GM23248 (cell line): ENCODE measurements at regions not wholly inside any gene's neighbourhood (a gene's known extent, or its start where the extent isn't known, plus 50 kb on each side); places are given as distances from the start of the nearest gene placed in this dataset.

Source experiments
- DNase-seq: peaks from one replicate; pipeline ENCODE4 v3.0.0-alpha.2; 2015
- H2AFZ ChIP-seq: fragments of 200-600 bp; sonication (generic); 2 replicates; pipeline ENCODE4 v1.6.1; 2016; ENCODE audit warnings: antibody characterized with exemption
- H3F3A ChIP-seq: fragments of 200-600 bp; sonication (generic); 2 replicates; pipeline ENCODE4 v1.6.1; 2016; ENCODE audit warnings: mild to moderate bottlenecking, antibody characterized with exemption, mixed run types; ENCODE audit not compliant: insufficient read depth
- H3K27ac ChIP-seq: fragments of 200-600 bp; sonication (generic); 2 replicates; pipeline ENCODE4 v1.5.1; 2016; ENCODE audit warnings: mild to moderate bottlenecking
- H3K27me3 ChIP-seq: fragments of 200-600 bp; sonication (generic); replicated peaks from 2 replicates; pipeline ENCODE4 v1.6.1; 2016; ENCODE audit warnings: mild to moderate bottlenecking; ENCODE audit not compliant: insufficient read depth
- H3K36me3 ChIP-seq: fragments of 200-600 bp; sonication (generic); 2 replicates; pipeline ENCODE4 v1.6.1; 2016; ENCODE audit warnings: low read depth, mild to moderate bottlenecking
- H3K4me1 ChIP-seq: fragments of 200-600 bp; sonication (generic); 2 replicates; pipeline ENCODE4 v1.6.1; 2016; ENCODE audit warnings: mild to moderate bottlenecking; ENCODE audit not compliant: insufficient read depth
- H3K4me2 ChIP-seq: fragments of 200-600 bp; sonication (generic); one replicate; pipeline ENCODE4 v1.6.1; 2016; ENCODE audit warnings: mild to moderate bottlenecking; ENCODE audit not compliant: unreplicated experiment
- H3K4me3 ChIP-seq: fragments of 200-600 bp; sonication (generic); 2 replicates; pipeline ENCODE4 v1.5.1; 2016; ENCODE audit warnings: mild to moderate bottlenecking
- H3K79me2 ChIP-seq: fragments of 200-600 bp; sonication (generic); 2 replicates; pipeline ENCODE4 v1.6.1; 2016; ENCODE audit warnings: mild to moderate bottlenecking; ENCODE audit not compliant: insufficient read depth
- H3K9ac ChIP-seq: fragments of 200-600 bp; sonication (generic); 2 replicates; pipeline ENCODE4 v1.6.1; 2016; ENCODE audit warnings: mild to moderate bottlenecking
- H3K9me2 ChIP-seq: fragments of 200-600 bp; sonication (generic); 2 replicates; pipeline ENCODE4 v1.6.1; 2016; ENCODE audit warnings: mixed run types, mild to moderate bottlenecking, moderate library complexity; ENCODE audit not compliant: insufficient read depth
- H3K9me3 ChIP-seq: fragments of 200-600 bp; sonication (generic); one replicate; pipeline ENCODE4 v1.6.1; 2017; ENCODE audit warnings: low read depth
- H4K20me1 ChIP-seq: fragments of 200-600 bp; sonication (generic); 2 replicates; pipeline ENCODE4 v1.6.0; 2016; ENCODE audit not compliant: insufficient read depth
- EZH2 ChIP-seq: fragments of 200-600 bp; sonication (generic); IDR thresholded peaks from 2 replicates; pipeline ENCODE4 v1.6.1; 2018; ENCODE audit warnings: antibody characterized with exemption, mild to moderate bottlenecking; ENCODE audit not compliant: insufficient read depth, poor library complexity, severe bottlenecking
- EZH2phosphoT487 ChIP-seq: fragments of 200-600 bp; sonication (generic); IDR thresholded peaks from 2 replicates; pipeline ENCODE4 v1.6.1; 2018; ENCODE audit warnings: antibody characterized with exemption, moderate library complexity, mild to moderate bottlenecking, low read depth; ENCODE audit not compliant: insufficient read depth
- WGBS, 2 experiments: methylation state at CpG; one replicate each; pipeline ENCODE4 v1.1.6; 2015 to 2017; ENCODE audit warnings: low lambda C conversion rate in 2 of 2, low coverage in 1 of 2; ENCODE audit errors: missing lambda C conversion rate in 2 of 2; 5-methylcytosine and 5-hydroxymethylcytosine counted together
- in situ Hi-C: fragments of 300-500 bp; cut with MboI; formaldehyde crosslinking; loops from 2 replicates; pipeline ENCODE4 v1.15.0; 2020

DNA sequence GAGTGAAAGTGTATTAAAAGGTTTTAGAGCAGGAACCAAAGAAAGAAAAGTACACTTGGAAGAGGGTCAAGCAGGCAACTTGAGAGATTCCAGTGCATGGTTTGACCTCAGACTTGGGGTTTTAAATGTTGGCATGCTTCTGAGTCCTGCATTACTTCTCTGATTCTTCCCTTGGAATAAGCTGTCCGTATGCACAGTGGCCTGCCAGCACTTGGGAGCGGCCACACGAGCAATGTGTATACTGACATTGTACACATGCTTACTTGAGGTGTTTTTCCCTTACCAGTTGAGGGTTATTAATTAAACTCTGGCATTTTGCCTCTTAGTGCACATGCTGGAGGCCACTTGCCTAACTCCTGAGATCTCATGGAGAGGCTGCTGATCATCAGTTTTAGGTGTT lies 786.6 kb upstream of the RGS18 start:
- no peaks in the 10 kb centered on the region for H3K9me3 ChIP-seq
- no peak for TF ChIP-seq EZH2phosphoT487
- no peak for TF ChIP-seq EZH2
- DNase-seq, result no peak
- 6 to 11% methylated on average over 3 of the region's 3 CpGs for WGBS, 2 experiments
- H3F3A ChIP-seq, result no peaks in the 10 kb centered on the region
- H4K20me1 ChIP-seq, result no peaks in the 10 kb centered on the region
- H3K9me2 ChIP-seq, result no peaks in the 10 kb centered on the region
- H3K4me3 ChIP-seq, result no peak overlapping the region
- no peaks in the 10 kb centered on the region for H3K4me1 ChIP-seq
- no peak overlapping the region for H3K4me2 ChIP-seq
- in situ Hi-C loops, result no loop called here
- H3K27ac ChIP-seq, result no peak overlapping the region
- H3K9ac ChIP-seq, result no peak overlapping the region
- no peak overlapping the region for H2AFZ ChIP-seq
- no peaks in the 10 kb centered on the region for H3K79me2 ChIP-seq
- H3K27me3 ChIP-seq, result no peaks in the 10 kb centered on the region
- H3K36me3 ChIP-seq, result no peaks in the 10 kb centered on the region

DNA sequence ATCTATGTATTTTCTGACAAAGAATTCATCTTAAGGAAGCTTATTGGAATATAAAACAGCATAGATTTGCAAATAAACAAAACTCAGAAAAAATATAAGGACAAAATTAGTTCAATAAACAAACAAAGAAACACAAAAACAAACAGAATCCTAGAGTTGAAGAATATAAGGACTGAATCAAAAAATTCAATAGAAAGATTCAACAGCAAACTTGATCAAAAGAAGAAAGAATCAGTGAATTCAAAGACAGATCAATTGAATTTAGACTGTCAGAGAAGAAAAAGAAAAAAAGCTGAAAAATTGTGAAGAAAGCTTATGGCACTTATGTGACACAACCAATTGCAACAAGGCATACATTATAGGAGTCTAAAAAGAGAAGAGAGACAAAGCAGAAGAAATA lies 770.0 kb upstream of the RGS18 start:
- no peaks in the 10 kb centered on the region for H3K4me1 ChIP-seq
- H3K4me3 ChIP-seq, result no peak overlapping the region
- no peak for DNase-seq
- no peaks in the 10 kb centered on the region for H4K20me1 ChIP-seq
- H3K9ac ChIP-seq, result no peak overlapping the region
- no peak overlapping the region for H3K4me2 ChIP-seq
- H3K27me3 ChIP-seq, result no peaks in the 10 kb centered on the region
- H2AFZ ChIP-seq, result no peak overlapping the region
- H3F3A ChIP-seq, result no peaks in the 10 kb centered on the region
- H3K27ac ChIP-seq, result no peak overlapping the region
- H3K9me3 ChIP-seq, result no peaks in the 10 kb centered on the region
- no peaks in the 10 kb centered on the region for H3K36me3 ChIP-seq
- no peaks in the 10 kb centered on the region for H3K9me2 ChIP-seq
- in situ Hi-C loops, result no loop called here
- H3K79me2 ChIP-seq, result no peaks in the 10 kb centered on the region
- TF ChIP-seq EZH2 (no peak), EZH2phosphoT487 (no peak)

DNA sequence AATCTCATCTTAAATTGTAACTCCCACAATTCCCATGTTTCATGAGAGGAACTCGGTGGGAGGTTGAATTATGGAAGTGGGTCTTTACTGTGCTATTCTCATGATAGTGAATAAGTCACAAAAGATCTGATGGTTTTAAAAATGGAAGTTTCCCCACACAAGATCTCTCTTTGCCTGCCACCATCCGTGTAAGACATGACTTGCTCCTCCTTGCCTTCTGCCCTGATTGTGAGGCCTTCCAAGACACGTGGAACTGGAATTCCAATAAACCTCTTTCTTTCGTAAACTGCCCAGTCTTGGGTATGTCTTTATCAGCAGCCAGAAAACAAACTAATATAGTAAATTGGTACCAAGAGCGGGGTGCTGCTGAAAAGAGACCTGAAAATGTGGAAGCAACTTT lies 761.6 kb upstream of the RGS18 start:
- Histone ChIP-seq H3F3A (no peaks in the 10 kb centered on the region), H3K4me1 (no peaks in the 10 kb centered on the region), H3K4me3 (no peak overlapping the region), H3K27me3 (no peaks in the 10 kb centered on the region), H2AFZ (no peak overlapping the region), H3K9me2 (no peaks in the 10 kb centered on the region), H4K20me1 (no peaks in the 10 kb centered on the region), H3K27ac (no peak overlapping the region), H3K9me3 (no peaks in the 10 kb centered on the region), H3K9ac (no peak overlapping the region), H3K4me2 (no peak overlapping the region), H3K36me3 (no peaks in the 10 kb centered on the region), H3K79me2 (no peaks in the 10 kb centered on the region)
- TF ChIP-seq EZH2phosphoT487, result no peak
- no peak for TF ChIP-seq EZH2
- no peak for DNase-seq
- in situ Hi-C loops, result no loop called here
- 9 to 19% methylated on average over 5 of the region's 5 CpGs for WGBS, 2 experiments

DNA sequence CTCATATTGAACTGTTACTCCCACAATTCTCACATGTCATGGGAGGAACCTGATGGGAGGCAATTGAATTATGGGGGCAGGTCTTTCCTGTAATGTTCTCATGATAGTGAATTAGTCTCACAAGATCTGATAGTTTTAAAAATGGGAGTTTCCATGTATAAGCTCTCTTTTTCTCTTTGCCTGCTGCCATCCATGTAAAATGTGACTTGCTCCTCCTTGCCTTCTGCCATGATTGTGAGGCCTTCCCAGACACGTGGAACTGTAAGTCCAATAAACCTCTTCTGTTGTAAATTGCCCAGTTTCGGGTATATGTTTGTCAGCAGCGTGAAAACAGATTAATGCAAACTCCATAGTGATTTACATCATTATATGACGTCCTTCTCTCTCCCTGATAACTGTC lies 759.7 kb upstream of the RGS18 start:
- Histone ChIP-seq H3K27me3 (no peaks in the 10 kb centered on the region), H3K4me3 (no peak overlapping the region), H3K36me3 (no peaks in the 10 kb centered on the region), H3K27ac (no peak overlapping the region), H3K4me1 (no peaks in the 10 kb centered on the region), H3K79me2 (no peaks in the 10 kb centered on the region), H3K9ac (no peak overlapping the region), H4K20me1 (no peaks in the 10 kb centered on the region), H3K9me3 (no peaks in the 10 kb centered on the region), H3F3A (no peaks in the 10 kb centered on the region), H3K9me2 (no peaks in the 10 kb centered on the region), H3K4me2 (no peak overlapping the region), H2AFZ (no peak overlapping the region)
- no peak for TF ChIP-seq EZH2
- TF ChIP-seq EZH2phosphoT487, result no peak
- 12 to 15% methylated on average over 4 of the region's 4 CpGs for WGBS, 2 experiments
- in situ Hi-C loops, result no loop called here
- no peak for DNase-seq

DNA sequence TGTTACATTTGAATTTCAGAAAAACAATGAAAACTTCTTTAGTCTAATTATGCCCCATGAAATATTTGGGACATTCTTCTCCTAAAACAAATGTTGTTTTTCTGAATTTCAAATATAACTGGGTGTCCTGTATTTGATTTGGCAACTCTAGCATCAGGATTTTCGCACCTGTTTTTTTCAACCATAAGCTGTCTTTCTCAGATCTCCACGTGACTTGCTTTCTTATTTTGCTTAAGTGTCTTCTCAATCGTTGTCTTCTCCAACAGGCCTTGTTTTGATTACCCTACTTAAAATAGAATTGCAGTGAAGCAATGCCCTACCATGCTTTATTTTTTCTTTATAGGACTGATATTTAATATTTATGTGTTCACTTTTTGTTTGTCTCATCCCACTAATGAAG lies 752.8 kb upstream of the RGS18 start:
- Histone ChIP-seq H3F3A (no peaks in the 10 kb centered on the region), H2AFZ (no peak overlapping the region), H3K27ac (no peak overlapping the region), H3K36me3 (no peaks in the 10 kb centered on the region), H3K79me2 (no peaks in the 10 kb centered on the region), H3K9me3 (no peaks in the 10 kb centered on the region), H3K9ac (no peak overlapping the region), H3K9me2 (no peaks in the 10 kb centered on the region), H4K20me1 (no peaks in the 10 kb centered on the region), H3K27me3 (no peaks in the 10 kb centered on the region), H3K4me1 (no peaks in the 10 kb centered on the region), H3K4me3 (no peak overlapping the region), H3K4me2 (no peak overlapping the region)
- DNase-seq, result no peak
- in situ Hi-C loops, result no loop called here
- no peak for TF ChIP-seq EZH2phosphoT487
- no peak for TF ChIP-seq EZH2
- 3 to 6% methylated on average over 3 of the region's 3 CpGs for WGBS, 2 experiments
